Fibroblast of mammary gland (primary cell): ENCODE measurements at regions not wholly inside any gene's neighbourhood (a gene's known extent, or its start where the extent isn't known, plus 50 kb on each side); places are given as distances from the start of the nearest gene placed in this dataset.
A peak's percentile ranks its signal among the peaks of the same experiment; 100 is the strongest.
"Not testable (repeated sequence)": the region's sequence is repeated elsewhere in the genome, so short reads cannot be mapped to it uniquely, and the experiment has no call there.

Source experiments
- DNase-seq: peaks from one replicate; pipeline ENCODE4 v3.0.0-alpha.2; 2010; ENCODE audit warnings: low read depth
- H3K4me3 ChIP-seq: 2 replicates; pipeline ENCODE4 v1.5.1; 2011; ENCODE audit warnings: low read depth, mild to moderate bottlenecking, low read length, moderate library complexity; ENCODE audit not compliant: control insufficient read depth
- TF ChIP-seq, protein P1 (sequence below): conservative IDR thresholded peaks from 2 replicates; pipeline ENCODE4 v1.5.1; 2011; ENCODE audit warnings: low read depth, low read length, inconsistent platforms; ENCODE audit not compliant: control insufficient read depth, insufficient read depth

DNA sequence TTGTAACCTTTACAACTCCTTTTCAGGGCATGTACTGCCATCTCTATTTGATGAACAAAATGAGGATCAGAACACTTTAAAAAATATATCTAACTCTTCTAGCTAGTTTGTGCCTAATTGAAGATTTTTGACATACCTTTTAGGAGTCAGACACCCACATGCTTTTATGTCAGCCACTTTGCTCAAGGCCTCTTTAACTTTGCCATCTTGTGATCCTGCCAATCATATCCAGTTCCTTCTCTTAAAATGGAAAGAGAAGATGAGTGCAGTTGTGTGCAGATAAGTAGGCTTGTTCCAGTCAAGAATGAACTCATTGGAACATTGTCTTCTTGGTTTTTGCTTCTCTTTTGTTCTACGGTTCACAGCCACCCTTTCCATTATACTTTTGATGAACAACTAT lies 425.6 kb upstream of the TNC start:
- no peak overlapping the region for H3K4me3 ChIP-seq
- DNase-seq, result no peak
- TF ChIP-seq, protein P1, sequence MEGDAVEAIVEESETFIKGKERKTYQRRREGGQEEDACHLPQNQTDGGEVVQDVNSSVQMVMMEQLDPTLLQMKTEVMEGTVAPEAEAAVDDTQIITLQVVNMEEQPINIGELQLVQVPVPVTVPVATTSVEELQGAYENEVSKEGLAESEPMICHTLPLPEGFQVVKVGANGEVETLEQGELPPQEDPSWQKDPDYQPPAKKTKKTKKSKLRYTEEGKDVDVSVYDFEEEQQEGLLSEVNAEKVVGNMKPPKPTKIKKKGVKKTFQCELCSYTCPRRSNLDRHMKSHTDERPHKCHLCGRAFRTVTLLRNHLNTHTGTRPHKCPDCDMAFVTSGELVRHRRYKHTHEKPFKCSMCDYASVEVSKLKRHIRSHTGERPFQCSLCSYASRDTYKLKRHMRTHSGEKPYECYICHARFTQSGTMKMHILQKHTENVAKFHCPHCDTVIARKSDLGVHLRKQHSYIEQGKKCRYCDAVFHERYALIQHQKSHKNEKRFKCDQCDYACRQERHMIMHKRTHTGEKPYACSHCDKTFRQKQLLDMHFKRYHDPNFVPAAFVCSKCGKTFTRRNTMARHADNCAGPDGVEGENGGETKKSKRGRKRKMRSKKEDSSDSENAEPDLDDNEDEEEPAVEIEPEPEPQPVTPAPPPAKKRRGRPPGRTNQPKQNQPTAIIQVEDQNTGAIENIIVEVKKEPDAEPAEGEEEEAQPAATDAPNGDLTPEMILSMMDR, result no peak

DNA sequence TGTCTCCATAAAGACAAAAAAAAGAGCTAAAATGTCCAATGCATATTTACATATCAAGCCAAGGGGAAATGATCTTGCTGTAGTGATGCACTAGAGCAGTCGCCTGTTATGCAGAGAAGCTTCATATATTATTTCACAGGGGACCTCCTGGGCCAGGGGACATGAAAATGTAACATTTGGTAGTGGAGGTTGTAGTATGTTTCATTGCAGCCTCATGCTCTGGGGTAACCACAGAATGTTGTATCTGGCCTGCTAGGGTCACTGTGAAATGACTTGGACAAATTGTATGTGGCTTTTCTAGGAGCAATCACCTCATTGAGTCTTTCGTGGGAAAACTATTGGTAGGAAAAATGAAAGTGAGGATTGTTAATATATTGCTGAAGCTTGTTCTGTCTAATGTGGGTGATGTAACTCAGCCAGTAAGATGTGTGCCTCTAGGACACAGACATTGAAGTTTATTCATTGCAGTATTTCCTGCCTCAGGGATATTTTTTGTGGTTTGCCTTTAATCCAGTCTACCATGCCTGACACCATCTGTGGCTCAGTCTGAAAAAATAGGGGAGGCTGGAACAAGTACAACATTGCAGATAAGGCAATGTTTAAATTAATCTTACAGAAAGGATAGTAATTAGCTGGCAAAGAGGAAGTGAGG lies 430.8 kb upstream of the TNC start:
- no peak overlapping the region for H3K4me3 ChIP-seq
- DNase-seq, result peak; percentile 42
- TF ChIP-seq, protein P1, result no peak

DNA sequence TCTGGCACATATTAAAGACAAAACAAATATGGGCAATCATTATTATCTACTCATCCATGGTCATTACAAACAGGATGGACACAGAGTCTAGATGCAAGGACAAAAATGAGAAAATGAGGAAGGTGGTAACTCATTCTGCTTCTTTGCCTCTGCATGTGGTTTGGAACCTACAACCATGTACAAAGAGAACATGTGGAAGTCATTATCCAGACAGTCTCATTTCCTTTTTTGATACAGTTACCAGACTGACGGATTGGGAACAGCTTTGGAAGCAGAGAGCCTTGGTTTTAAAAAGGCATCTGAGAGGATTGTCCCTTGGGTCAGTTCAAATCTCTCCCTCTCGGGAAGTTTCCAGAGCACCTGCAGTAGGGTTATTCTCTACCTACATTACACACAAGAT lies 433.4 kb upstream of the TNC start:
- H3K4me3 ChIP-seq, result no peak overlapping the region
- TF ChIP-seq, protein P1, result no peak
- DNase-seq, result peak; percentile 79

DNA sequence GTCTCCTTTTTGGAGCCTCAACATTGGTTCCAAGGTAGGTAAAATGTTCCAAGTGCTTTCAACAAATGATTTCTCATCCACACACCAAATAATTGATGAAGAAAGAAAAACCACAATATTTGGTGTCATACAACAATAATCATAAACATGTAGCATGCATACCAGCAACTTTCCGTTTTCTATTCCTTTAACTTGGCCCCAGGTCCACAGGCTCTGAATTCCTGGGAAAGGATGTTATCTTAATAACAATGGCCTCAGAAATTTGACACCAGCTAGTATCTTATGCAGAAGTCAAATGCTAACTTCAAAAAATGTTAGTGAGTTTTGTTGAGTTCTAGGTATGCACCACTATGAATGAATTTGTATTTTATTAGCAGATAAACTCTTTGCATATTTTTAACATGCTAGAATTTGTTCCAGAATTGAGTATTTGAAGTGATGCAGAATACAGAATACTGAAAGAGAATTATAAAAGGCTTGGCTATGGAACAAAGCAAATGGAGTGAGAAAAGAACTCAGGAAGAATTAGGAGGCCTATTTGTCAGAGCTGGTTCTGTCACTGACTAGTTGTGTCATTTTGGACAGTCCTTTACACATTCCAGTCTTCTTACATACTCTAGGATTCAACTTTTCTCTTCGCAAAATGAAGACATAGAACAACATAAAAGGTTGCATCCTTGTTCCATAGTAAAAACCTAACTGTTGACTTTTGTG lies 435.3 kb upstream of the TNC start:
- no peak for DNase-seq
- TF ChIP-seq, protein P1, result no peak
- no peak overlapping the region for H3K4me3 ChIP-seq

DNA sequence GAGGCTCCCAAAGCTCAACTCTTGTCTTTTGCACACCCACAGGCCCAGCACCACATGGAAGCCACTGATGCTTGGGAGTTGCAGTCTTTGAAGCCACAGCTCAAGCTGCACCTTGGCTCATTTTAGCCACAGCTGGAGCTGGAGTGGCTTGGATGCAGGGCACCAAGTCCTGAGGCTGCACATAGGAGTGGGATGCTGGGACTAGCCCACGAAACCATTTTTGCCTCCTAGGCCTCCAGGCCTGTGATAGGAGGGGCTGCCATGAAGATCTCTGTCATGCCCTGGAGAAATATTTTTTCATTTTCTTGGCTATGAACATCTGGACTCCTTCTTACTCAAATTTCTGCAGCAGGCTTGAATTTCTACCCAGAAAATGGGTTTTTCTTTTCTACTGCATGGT lies 438.5 kb upstream of the TNC start:
- TF ChIP-seq, protein P1, result no peak

DNA sequence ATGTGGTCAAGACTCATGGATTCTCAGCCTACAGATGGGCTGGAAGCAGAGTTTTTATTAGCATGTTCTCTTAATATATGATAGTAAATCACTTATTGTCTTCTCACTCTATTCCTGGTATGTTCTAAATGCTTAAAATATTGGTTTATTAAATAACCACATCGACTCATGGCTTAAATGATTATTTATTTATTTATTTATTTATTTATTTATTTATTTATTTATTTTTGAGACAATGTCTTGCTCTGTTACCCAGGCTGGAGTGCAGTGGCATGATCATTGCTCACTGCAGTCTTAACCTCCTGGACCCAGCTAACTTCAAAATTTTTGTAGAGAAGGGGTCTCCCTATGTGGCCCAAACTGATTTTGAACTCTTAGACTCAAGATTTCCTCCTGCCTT lies 457.2 kb upstream of the TNC start:
- H3K4me3 ChIP-seq, result no peak overlapping the region
- TF ChIP-seq, protein P1, result no peak
- DNase-seq, result no peak

More for the DNA sequence above, 438.5 kb upstream of the TNC start:
- H3K4me3 ChIP-seq, result no peak overlapping the region
- no peak for DNase-seq

DNA sequence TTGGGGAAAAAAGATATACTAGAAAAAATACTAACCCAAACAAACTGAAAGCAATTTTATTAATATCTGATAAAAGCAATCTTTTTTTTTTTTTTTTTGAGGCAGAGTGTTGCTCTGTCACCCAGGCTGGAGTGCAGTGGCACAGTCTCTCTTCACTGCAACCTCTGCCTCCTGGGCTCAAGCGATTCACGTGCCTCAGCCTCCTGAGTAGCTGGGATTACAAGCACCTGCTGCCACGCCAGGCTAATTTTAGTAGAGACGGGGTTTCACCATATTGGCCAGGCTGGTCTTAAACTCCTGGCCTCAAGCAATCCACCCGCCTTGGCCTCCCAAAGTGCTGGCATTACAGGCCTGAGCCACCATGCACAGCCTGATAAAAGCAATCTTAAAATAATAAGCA lies 467.5 kb upstream of the TNC start:
- not testable (repeated sequence) for H3K4me3 ChIP-seq, DNase-seq
